T-cell (primary cell): ENCODE measurements at regions not wholly inside any gene's neighbourhood (a gene's known extent, or its start where the extent isn't known, plus 50 kb on each side); places are given as distances from the start of the nearest gene placed in this dataset.

ENCODE experiments used
- ATAC-seq, 4 experiments: fragments of 200-7000 bp in 3 of 4; fragments of 150-1000 bp in 1 of 4; cut with Tn5 transposase; replicated peaks in 1 of 4; 1 replicate in 3 of 4; 2 replicates in 1 of 4; pipeline ENCODE4 v1.10.0; 2021; ENCODE audit warnings: moderate library complexity in 3 of 4, mild to moderate bottlenecking in 2 of 4, moderate number of reproducible peaks in 1 of 4
- CTCF ChIA-PET, 2 donors: fragments of 300-600 bp; sonication (Branson Sonifier 250); formaldehyde crosslinking; loops; one replicate each; lab custom pipeline; 2022; ENCODE audit warnings: antibody characterized with exemption in 2 of 2; lab: Charles Lee
- POLR2A ChIA-PET, 2 donors: fragments of 300-600 bp; sonication (Branson Sonifier 250); formaldehyde crosslinking; loops; one replicate each; lab custom pipeline; 2022; ENCODE audit warnings: antibody characterized with exemption in 2 of 2; lab: Charles Lee
- DNase-seq, 35 experiments: peaks; one replicate each; pipeline versions ENCODE4 v3.0.0 to v3.0.0-alpha.2; 2013 to 2023
- H3K27ac ChIP-seq: one replicate; pipeline ENCODE4 v1.5.1; 2013; ENCODE audit warnings: low read length
- H3K27me3 ChIP-seq, 2 experiments: replicated peaks in 1 of 2; 1 replicate in 1 of 2; 2 replicates in 1 of 2; pipeline versions ENCODE4 v1.6.1 to v1.7.0; 2013; ENCODE audit warnings: low read length in 1 of 2, mixed read lengths in 1 of 2; ENCODE audit not compliant: control insufficient read depth in 2 of 2, insufficient read depth in 2 of 2; ENCODE audit errors: extremely low read depth in 1 of 2
- H3K36me3 ChIP-seq, 2 donors: 1 replicate in 1 of 2; 2 replicates in 1 of 2; pipeline versions ENCODE4 v1.6.1 to v1.7.0; 2013; ENCODE audit warnings: low read length in 1 of 2; ENCODE audit not compliant: control insufficient read depth in 2 of 2, insufficient read depth in 1 of 2; ENCODE audit errors: extremely low read depth in 1 of 2
- H3K4me1 ChIP-seq, 2 experiments: 1 replicate in 1 of 2; 2 replicates in 1 of 2; pipeline versions ENCODE4 v1.6.1 to v1.7.0; 2013; ENCODE audit warnings: low read length in 2 of 2, mixed read lengths in 1 of 2; ENCODE audit not compliant: insufficient read depth in 2 of 2, control insufficient read depth in 1 of 2; ENCODE audit errors: extremely low read depth in 1 of 2
- H3K4me3 ChIP-seq, 2 donors: 1 replicate in 1 of 2; 2 replicates in 1 of 2; pipeline versions ENCODE4 v1.5.1 to v1.7.0; 2013; ENCODE audit warnings: mild to moderate bottlenecking in 2 of 2, low read length in 1 of 2, moderate library complexity in 1 of 2; ENCODE audit not compliant: control insufficient read depth in 1 of 2; ENCODE audit errors: extremely low read depth in 1 of 2
- H3K9me3 ChIP-seq: 2 replicates; pipeline ENCODE4 v1.7.0; 2013
- H3K27ac Mint-ChIP-seq, 2 donors: one replicate each; pipeline ENCODE4 v1.8.0; 2020 to 2021; ENCODE audit warnings: mild to moderate bottlenecking in 2 of 2, mixed read lengths in 2 of 2
- H3K27me3 Mint-ChIP-seq, 2 donors: one replicate each; pipeline ENCODE4 v1.8.0; 2021 to 2022; ENCODE audit warnings: mixed read lengths in 2 of 2
- H3K36me3 Mint-ChIP-seq: one replicate; pipeline ENCODE4 v1.8.0; 2021; ENCODE audit warnings: mixed read lengths
- H3K4me1 Mint-ChIP-seq, 3 donors: one replicate each; pipeline ENCODE4 v1.8.0; 2020 to 2022; ENCODE audit warnings: mixed read lengths in 3 of 3, mild to moderate bottlenecking in 1 of 3
- H3K4me3 Mint-ChIP-seq, 3 donors: one replicate each; pipeline ENCODE4 v1.8.0; 2020 to 2022; ENCODE audit warnings: mild to moderate bottlenecking in 3 of 3, mixed read lengths in 3 of 3, moderate library complexity in 3 of 3
- H3K9me3 Mint-ChIP-seq, 3 donors: one replicate each; pipeline ENCODE4 v1.8.0; 2020 to 2022; ENCODE audit warnings: mixed read lengths in 3 of 3
- WGBS: methylation state at CpG from one replicate; pipeline ENCODE4 v1.1.5; 2013; ENCODE audit warnings: missing lambda C conversion rate; ENCODE audit not compliant: insufficient coverage; 5-methylcytosine and 5-hydroxymethylcytosine counted together

GRCh38 chr16:61332461-61332860, 703.8 kb downstream of the CDH8 start:
- Histone ChIP-seq H3K27me3 (no peaks in the 10 kb centered on the region), H3K4me3 (no peak overlapping the region), H3K4me1 (no peaks in the 10 kb centered on the region), H3K36me3 (no peaks in the 10 kb centered on the region), H3K9me3 (peaks cover 2% of the 10 kb centered on the region), H3K27ac (no peak overlapping the region)
- H3K9me3 Mint-ChIP-seq, result peaks cover 13 to 45% (median 28%) of the 10 kb centered on the region in 3 donors
- no peak overlapping the region for H3K27ac Mint-ChIP-seq
- no peaks in the 10 kb centered on the region for H3K4me1 Mint-ChIP-seq
- no CpG with 5 or more reads among the region's 2 CpGs for WGBS
- no peaks in the 10 kb centered on the region for H3K36me3 Mint-ChIP-seq
- no peak for DNase-seq
- no peak overlapping the region for H3K4me3 Mint-ChIP-seq
- CTCF ChIA-PET, result no interaction called here
- POLR2A ChIA-PET, result interaction anchor here in 1 of 2 donors (0.6 kb wide), 1 partner anchor 64 kb away, joined by 4 read pairs; no protein-coding TSS in a partner anchor
- H3K27me3 Mint-ChIP-seq, result no peaks in the 10 kb centered on the region
- no peak for ATAC-seq

- ChIA-PET POLR2A (no interaction called here), CTCF (no interaction called here)
- no peaks in the 10 kb centered on the region for H3K36me3 Mint-ChIP-seq
- no peak for DNase-seq
- H3K4me3 ChIP-seq, result no peak overlapping the region
- H3K9me3 Mint-ChIP-seq, result peaks cover 4 to 49% (median 16%) of the 10 kb centered on the region in 3 donors
- H3K27ac Mint-ChIP-seq, result no peak overlapping the region
- no peaks in the 10 kb centered on the region for H3K4me1 Mint-ChIP-seq
- no peaks in the 10 kb centered on the region for H3K9me3 ChIP-seq
- H3K4me3 Mint-ChIP-seq, result no peak overlapping the region
- no peak overlapping the region for H3K27ac ChIP-seq
- WGBS, result 80% methylated on average over 3 of the region's 4 CpGs
- no peaks in the 10 kb centered on the region for H3K4me1 ChIP-seq
- H3K36me3 ChIP-seq, result no peaks in the 10 kb centered on the region
- H3K27me3 Mint-ChIP-seq, result no peaks in the 10 kb centered on the region
- ATAC-seq, result no peak
- no peaks in the 10 kb centered on the region for H3K27me3 ChIP-seq
Observed at GRCh38 chr16:61324044-61324443, 712.2 kb downstream of the CDH8 start.

DNA sequence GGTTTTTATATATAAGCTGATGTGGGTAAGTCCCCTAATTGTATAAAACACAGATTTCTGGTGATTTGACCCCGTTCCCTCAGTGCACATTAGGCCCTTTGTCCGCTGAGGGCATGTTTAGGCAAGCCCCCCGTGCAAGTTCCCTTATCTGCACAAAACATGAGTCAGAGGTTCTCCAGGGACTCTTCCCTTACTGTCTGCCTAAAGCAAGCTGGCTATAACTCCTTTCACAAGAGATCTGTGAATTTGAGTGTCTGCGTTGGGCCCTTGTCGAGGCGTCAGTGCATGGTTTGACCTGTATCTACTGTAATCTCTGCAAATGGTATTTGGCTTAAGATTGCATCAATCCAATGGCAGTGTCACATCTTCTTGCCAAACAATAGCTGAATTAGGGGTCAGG, 712.8 kb downstream of the CDH8 start:
- Histone ChIP-seq H3K9me3 (no peaks in the 10 kb centered on the region), H3K27ac (no peak overlapping the region), H3K4me3 (no peak overlapping the region), H3K36me3 (no peaks in the 10 kb centered on the region), H3K27me3 (no peaks in the 10 kb centered on the region), H3K4me1 (no peaks in the 10 kb centered on the region)
- ChIA-PET POLR2A (interaction anchor here in 1 of 2 donors (0.6 kb wide), 2 partner anchors 73 to 806 kb away, joined by 4 to 6 read pairs; no protein-coding TSS in a partner anchor), CTCF (interaction anchor here in 1 of 2 donors (0.6 kb wide), 1 partner anchor 57 kb away, joined by 5 read pairs; no protein-coding TSS in a partner anchor)
- ATAC-seq (no peak), DNase-seq (no peak)
- H3K27ac Mint-ChIP-seq, result no peak overlapping the region
- H3K9me3 Mint-ChIP-seq, result peaks cover 6 to 48% (median 19%) of the 10 kb centered on the region in 3 donors
- H3K4me3 Mint-ChIP-seq, result no peak overlapping the region
- H3K36me3 Mint-ChIP-seq, result no peaks in the 10 kb centered on the region
- H3K4me1 Mint-ChIP-seq, result no peaks in the 10 kb centered on the region
- 33% methylated on average over 1 of the region's 6 CpGs for WGBS
- H3K27me3 Mint-ChIP-seq, result no peaks in the 10 kb centered on the region

DNA sequence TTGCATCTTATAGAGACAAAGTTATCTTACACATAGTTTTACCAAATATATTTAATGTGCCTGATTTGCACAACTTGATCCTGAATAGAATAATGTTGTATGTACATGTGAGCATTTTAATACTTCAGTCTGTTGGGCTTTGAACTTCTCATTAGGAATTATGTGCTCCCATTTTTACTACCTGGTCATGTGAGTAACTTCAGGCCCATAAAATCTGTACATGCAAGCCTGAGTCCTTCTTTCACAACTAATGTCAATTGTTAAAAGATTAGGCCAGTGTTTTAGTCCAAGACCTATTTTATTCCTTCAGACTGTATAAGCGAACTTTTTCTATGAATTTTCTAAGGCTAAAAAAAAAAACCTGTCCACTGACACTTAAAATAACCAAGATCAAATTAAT, 715.4 kb downstream of the CDH8 start:
- Mint-ChIP-seq H3K4me3 (no peak overlapping the region), H3K36me3 (no peaks in the 10 kb centered on the region), H3K27ac (no peak overlapping the region), H3K27me3 (no peaks in the 10 kb centered on the region), H3K4me1 (no peaks in the 10 kb centered on the region), H3K9me3 (peaks cover 8 to 44% (median 15%) of the 10 kb centered on the region in 3 donors)
- Histone ChIP-seq H3K4me1 (no peaks in the 10 kb centered on the region), H3K9me3 (no peaks in the 10 kb centered on the region), H3K36me3 (no peaks in the 10 kb centered on the region), H3K27me3 (no peaks in the 10 kb centered on the region), H3K4me3 (no peak overlapping the region), H3K27ac (no peak overlapping the region)
- DNase-seq (no peak), ATAC-seq (no peak)
- no CpG with 5 or more reads among the region's 1 CpG for WGBS
- ChIA-PET POLR2A (no interaction called here), CTCF (no interaction called here)

DNA sequence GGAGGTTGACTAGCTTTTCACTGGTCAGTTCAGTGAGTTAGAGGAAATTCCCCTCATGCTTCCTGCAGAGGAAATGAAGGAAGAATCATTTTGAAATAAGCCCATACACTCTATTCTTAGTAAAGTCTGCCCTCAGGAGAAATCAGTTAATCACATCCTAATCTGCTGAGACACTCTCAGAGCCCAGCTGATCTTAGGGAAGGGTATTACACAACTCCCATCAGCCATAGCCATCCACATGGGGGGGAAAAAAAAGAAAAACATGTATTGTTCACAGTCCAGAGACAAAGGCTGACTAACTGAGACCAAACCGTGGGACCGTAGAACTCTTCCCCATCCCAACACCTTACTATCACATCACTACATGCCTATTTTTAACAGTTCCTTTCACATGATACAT, 722.3 kb downstream of the CDH8 start:
- Histone ChIP-seq H3K27me3 (no peaks in the 10 kb centered on the region), H3K36me3 (no peaks in the 10 kb centered on the region), H3K4me3 (no peak overlapping the region), H3K4me1 (no peaks in the 10 kb centered on the region), H3K27ac (no peak overlapping the region), H3K9me3 (no peaks in the 10 kb centered on the region)
- DNase-seq (no peak), ATAC-seq (no peak)
- ChIA-PET CTCF (no interaction called here), POLR2A (no interaction called here)
- Mint-ChIP-seq H3K4me3 (no peak overlapping the region), H3K9me3 (peaks cover 24 to 43% (median 27%) of the 10 kb centered on the region in 3 donors), H3K27ac (no peak overlapping the region), H3K27me3 (no peaks in the 10 kb centered on the region), H3K4me1 (no peaks in the 10 kb centered on the region), H3K36me3 (no peaks in the 10 kb centered on the region)
- no CpG with 5 or more reads among the region's 2 CpGs for WGBS

- no CpG with 5 or more reads among the region's 1 CpG for WGBS
- no peaks in the 10 kb centered on the region for H3K4me1 Mint-ChIP-seq
- H3K9me3 Mint-ChIP-seq, result peaks cover 25 to 39% (median 28%) of the 10 kb centered on the region in 3 donors
- H3K27ac ChIP-seq, result no peak overlapping the region
- DNase-seq (no peak), ATAC-seq (no peak)
- H3K36me3 Mint-ChIP-seq, result no peaks in the 10 kb centered on the region
- no peaks in the 10 kb centered on the region for H3K36me3 ChIP-seq
- H3K4me1 ChIP-seq, result no peaks in the 10 kb centered on the region
- CTCF ChIA-PET, result no interaction called here
- H3K4me3 Mint-ChIP-seq, result no peak overlapping the region
- no peak overlapping the region for H3K4me3 ChIP-seq
- POLR2A ChIA-PET, result no interaction called here
- no peaks in the 10 kb centered on the region for H3K27me3 Mint-ChIP-seq
- H3K27ac Mint-ChIP-seq, result no peak overlapping the region
- H3K9me3 ChIP-seq, result peaks cover 2% of the 10 kb centered on the region
- H3K27me3 ChIP-seq, result no peaks in the 10 kb centered on the region
Observed at GRCh38 chr16:61309386-61309785, 726.9 kb downstream of the CDH8 start.

DNA sequence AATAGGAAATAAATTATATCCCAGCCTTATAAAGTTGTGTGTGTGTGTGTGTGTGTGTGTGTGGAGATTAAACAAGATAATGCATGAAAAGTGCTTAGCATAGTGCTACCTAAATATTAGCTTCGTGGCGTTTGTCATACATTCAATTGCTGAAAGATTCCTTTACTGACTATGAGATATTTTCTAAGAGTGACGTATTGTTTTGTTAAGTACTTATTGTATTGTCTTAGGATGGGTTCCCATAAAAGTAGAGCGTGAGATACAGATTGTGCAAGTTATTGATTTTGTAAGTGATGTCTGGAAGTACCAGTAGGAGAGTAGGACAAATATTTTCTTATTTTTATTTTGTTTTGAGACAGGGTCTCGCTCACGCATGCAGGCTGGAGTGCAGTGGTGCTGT, 730.0 kb downstream of the CDH8 start:
- Mint-ChIP-seq H3K27me3 (no peaks in the 10 kb centered on the region), H3K4me3 (no peak overlapping the region), H3K36me3 (no peaks in the 10 kb centered on the region), H3K9me3 (peaks cover 17 to 44% (median 28%) of the 10 kb centered on the region in 3 donors), H3K4me1 (no peaks in the 10 kb centered on the region), H3K27ac (no peak overlapping the region)
- H3K4me1 ChIP-seq, result no peaks in the 10 kb centered on the region
- WGBS, result 81% methylated on average over 4 of the region's 6 CpGs
- CTCF ChIA-PET, result no interaction called here
- H3K36me3 ChIP-seq, result no peaks in the 10 kb centered on the region
- POLR2A ChIA-PET, result no interaction called here
- DNase-seq, result no peak
- ATAC-seq, result no peak
- peaks cover 2% of the 10 kb centered on the region for H3K9me3 ChIP-seq
- H3K27ac ChIP-seq, result no peak overlapping the region
- no peaks in the 10 kb centered on the region for H3K27me3 ChIP-seq
- no peak overlapping the region for H3K4me3 ChIP-seq
